Activated naive CD8-positive, alpha-beta T cell treated with anti-CD3 and anti-CD28 coated beads, Interleukin-2, amount 10 ng/mL, durations not matched to agents 7 days and 5 days (primary cell): ENCODE measurements at regions not wholly inside any gene's neighbourhood (a gene's known extent, or its start where the extent isn't known, plus 50 kb on each side); places are given as distances from the start of the nearest gene placed in this dataset.

Experiments
- ATAC-seq: fragments of 150-1000 bp; cut with Tn5 transposase; one replicate; pipeline ENCODE4 v1.10.0; 2021; ENCODE audit warnings: low read depth, moderate library complexity
- POLR2A ChIA-PET: fragments of 350-600 bp; sonication (Branson Sonifier 250); formaldehyde crosslinking; loops from one replicate; lab custom pipeline; 2021; ENCODE audit warnings: antibody characterized with exemption; lab: Charles Lee
- DNase-seq: peaks from one replicate; pipeline ENCODE4 v3.0.0; 2021
- H3K27ac Mint-ChIP-seq: one replicate; pipeline ENCODE4 v1.8.0; 2022; ENCODE audit warnings: mild to moderate bottlenecking, mixed read lengths
- H3K27me3 Mint-ChIP-seq: one replicate; pipeline ENCODE4 v1.8.0; 2022; ENCODE audit warnings: mild to moderate bottlenecking, moderate library complexity, mixed read lengths
- H3K36me3 Mint-ChIP-seq: one replicate; pipeline ENCODE4 v1.8.0; 2021; ENCODE audit warnings: mild to moderate bottlenecking, mixed read lengths
- H3K4me1 Mint-ChIP-seq: one replicate; pipeline ENCODE4 v1.8.0; 2021; ENCODE audit warnings: mixed read lengths
- H3K4me3 Mint-ChIP-seq: one replicate; pipeline ENCODE4 v1.8.0; 2022; ENCODE audit warnings: mild to moderate bottlenecking, moderate library complexity, mixed read lengths
- H3K9me3 Mint-ChIP-seq: one replicate; pipeline ENCODE4 v1.8.0; 2021; ENCODE audit warnings: mixed read lengths

- POLR2A ChIA-PET, result no interaction called here
- no peak for ATAC-seq
- Mint-ChIP-seq H3K27me3 (peaks cover 23% of the 10 kb centered on the region), H3K4me1 (peaks cover 9% of the 10 kb centered on the region), H3K36me3 (no peaks in the 10 kb centered on the region), H3K9me3 (no peaks in the 10 kb centered on the region), H3K27ac (no peak overlapping the region), H3K4me3 (no peak overlapping the region)
- DNase-seq, result no peak
Observed at GRCh38 chr13:110773480-110773879, 60.0 kb downstream of the ING1 start.

- H3K9me3 Mint-ChIP-seq, result no peaks in the 10 kb centered on the region
- H3K27me3 Mint-ChIP-seq, result peaks cover 23% of the 10 kb centered on the region
- POLR2A ChIA-PET, result no interaction called here
- H3K27ac Mint-ChIP-seq, result no peak overlapping the region
- no peaks in the 10 kb centered on the region for H3K36me3 Mint-ChIP-seq
- DNase-seq (no peak), ATAC-seq (no peak)
- peaks cover 9% of the 10 kb centered on the region for H3K4me1 Mint-ChIP-seq
- H3K4me3 Mint-ChIP-seq, result no peak overlapping the region
Observed at GRCh38 chr13:110774051-110774450, 60.6 kb downstream of the ING1 start.

DNA sequence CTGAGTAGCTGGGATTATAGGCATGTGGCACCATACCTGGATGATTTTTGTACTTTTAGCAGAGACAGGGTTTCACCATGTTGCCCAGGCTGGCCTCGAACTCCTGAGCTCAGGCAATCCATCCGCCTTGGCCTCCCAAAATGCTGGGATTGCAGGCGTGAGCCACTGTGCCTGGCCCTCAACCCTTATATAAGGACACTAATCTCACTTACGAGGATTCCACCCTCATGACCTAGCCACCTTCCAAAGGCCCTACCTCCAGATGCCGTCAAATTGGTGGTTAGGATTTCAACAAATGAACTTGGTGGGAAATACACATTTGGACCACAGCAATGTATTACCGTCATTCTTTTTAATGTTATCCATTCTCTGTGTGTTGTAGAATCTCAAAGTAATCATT, 61.0 kb downstream of the ING1 start:
- no peaks in the 10 kb centered on the region for H3K9me3 Mint-ChIP-seq
- peaks cover 9% of the 10 kb centered on the region for H3K4me1 Mint-ChIP-seq
- no peak overlapping the region for H3K4me3 Mint-ChIP-seq
- H3K27ac Mint-ChIP-seq, result no peak overlapping the region
- H3K36me3 Mint-ChIP-seq, result no peaks in the 10 kb centered on the region
- ATAC-seq (no peak), DNase-seq (no peak)
- POLR2A ChIA-PET, result no interaction called here
- H3K27me3 Mint-ChIP-seq, result peaks cover 23% of the 10 kb centered on the region

- H3K4me3 Mint-ChIP-seq, result no peak overlapping the region
- H3K4me1 Mint-ChIP-seq, result peaks cover 9% of the 10 kb centered on the region
- DNase-seq (no peak), ATAC-seq (no peak)
- no peak overlapping the region for H3K27ac Mint-ChIP-seq
- POLR2A ChIA-PET, result no interaction called here
- peaks cover 2% of the 10 kb centered on the region for H3K9me3 Mint-ChIP-seq
- H3K27me3 Mint-ChIP-seq, result peaks cover 19% of the 10 kb centered on the region
- H3K36me3 Mint-ChIP-seq, result peaks cover 2% of the 10 kb centered on the region
Observed at GRCh38 chr13:110775576-110775975, 62.1 kb downstream of the ING1 start.

DNA sequence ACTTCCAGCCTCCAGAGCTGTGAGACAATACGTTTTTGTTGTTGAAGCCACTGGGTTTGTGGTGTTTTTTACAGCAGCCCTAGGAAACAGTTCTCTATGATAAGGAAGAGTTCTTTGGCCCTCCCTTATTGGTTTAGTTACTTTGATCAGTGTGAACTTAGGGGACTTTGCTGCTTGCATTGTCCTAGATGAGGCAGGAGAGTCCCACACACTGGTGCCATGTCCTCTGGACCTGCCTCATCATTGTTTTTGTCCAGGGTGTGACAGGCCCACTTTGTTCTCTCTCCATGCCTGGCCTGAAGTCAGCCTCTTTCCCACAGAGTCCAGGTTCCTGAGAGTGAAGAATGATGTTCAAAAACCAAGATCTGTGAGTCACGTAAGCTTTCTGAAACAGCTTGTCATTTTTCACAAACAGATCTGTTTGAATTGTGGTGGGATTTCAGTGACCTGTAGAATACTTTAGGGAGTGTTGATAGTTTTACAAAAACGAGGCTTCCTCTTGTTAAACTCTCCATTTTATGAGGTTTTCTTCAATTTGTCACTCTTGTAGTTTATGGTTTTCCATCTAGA, 63.8 kb downstream of the ING1 start:
- Mint-ChIP-seq H3K9me3 (peaks cover 6% of the 10 kb centered on the region), H3K27ac (no peak overlapping the region), H3K4me3 (no peak overlapping the region), H3K4me1 (peaks cover 8% of the 10 kb centered on the region), H3K36me3 (peaks cover 2% of the 10 kb centered on the region), H3K27me3 (peaks cover 16% of the 10 kb centered on the region)
- DNase-seq (no peak), ATAC-seq (no peak)
- POLR2A ChIA-PET, result no interaction called here

- no peak overlapping the region for H3K4me3 Mint-ChIP-seq
- DNase-seq (no peak), ATAC-seq (no peak)
- H3K36me3 Mint-ChIP-seq, result peaks cover 2% of the 10 kb centered on the region
- POLR2A ChIA-PET, result no interaction called here
- peaks cover 8% of the 10 kb centered on the region for H3K4me1 Mint-ChIP-seq
- peaks cover 24% of the 10 kb centered on the region for H3K27me3 Mint-ChIP-seq
- H3K9me3 Mint-ChIP-seq, result peaks cover 13% of the 10 kb centered on the region
- no peak overlapping the region for H3K27ac Mint-ChIP-seq
Observed at GRCh38 chr13:110779022-110779421, 65.5 kb downstream of the ING1 start.

DNA sequence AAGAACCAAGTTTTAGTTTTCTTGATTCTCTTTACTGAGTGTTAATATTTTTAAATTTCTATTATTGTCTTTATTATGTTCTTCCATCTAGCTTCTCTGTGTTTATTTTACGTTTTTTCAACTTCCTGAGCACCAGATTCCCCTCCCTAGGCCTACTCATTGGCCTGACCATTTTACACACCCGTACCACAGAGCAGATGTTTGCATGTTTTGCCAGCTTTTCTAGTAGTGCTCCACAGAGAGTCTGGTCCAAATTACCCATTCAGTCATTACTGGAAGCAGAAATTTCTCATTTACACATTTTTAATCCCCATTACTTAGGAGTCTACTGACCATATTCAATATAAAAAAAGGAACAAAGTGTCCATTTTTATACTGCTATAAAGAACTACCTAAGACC, 66.9 kb downstream of the ING1 start:
- Mint-ChIP-seq H3K9me3 (peaks cover 13% of the 10 kb centered on the region), H3K36me3 (peaks cover 2% of the 10 kb centered on the region), H3K4me3 (no peak overlapping the region), H3K27me3 (peaks cover 19% of the 10 kb centered on the region), H3K4me1 (peaks cover 5% of the 10 kb centered on the region), H3K27ac (no peak overlapping the region)
- POLR2A ChIA-PET, result no interaction called here
- no peak for DNase-seq
- ATAC-seq, result no peak

- Mint-ChIP-seq H3K9me3 (peaks cover 15% of the 10 kb centered on the region), H3K27ac (no peak overlapping the region), H3K4me3 (no peak overlapping the region), H3K4me1 (no peaks in the 10 kb centered on the region), H3K36me3 (peaks cover 2% of the 10 kb centered on the region), H3K27me3 (peaks cover 23% of the 10 kb centered on the region)
- DNase-seq, result no peak
- no peak for ATAC-seq
- POLR2A ChIA-PET, result no interaction called here
Observed at GRCh38 chr13:110782185-110782584, 68.7 kb downstream of the ING1 start.

DNA sequence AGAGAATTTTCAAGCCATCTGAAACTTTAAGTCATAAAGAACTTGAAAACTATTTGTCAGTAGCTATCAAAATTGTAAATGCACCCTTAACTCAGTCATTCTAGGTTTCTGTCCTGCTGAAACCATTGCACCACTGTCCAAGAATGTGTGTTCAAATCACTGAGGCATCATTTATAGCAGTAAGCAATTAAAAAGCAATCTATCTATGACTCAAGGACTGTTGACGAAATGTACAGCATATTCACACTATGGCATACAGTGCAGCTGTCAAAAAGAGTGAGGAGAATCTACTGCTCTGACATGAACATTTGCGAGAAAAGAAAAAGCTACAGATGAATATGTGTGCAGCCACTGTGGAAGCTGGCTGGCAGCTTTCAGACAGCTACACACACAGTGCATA, 71.2 kb downstream of the ING1 start:
- Mint-ChIP-seq H3K27me3 (peaks cover 21% of the 10 kb centered on the region), H3K4me1 (no peaks in the 10 kb centered on the region), H3K36me3 (peaks cover 2% of the 10 kb centered on the region), H3K4me3 (no peak overlapping the region), H3K9me3 (peaks cover 15% of the 10 kb centered on the region), H3K27ac (no peak overlapping the region)
- ATAC-seq (no peak), DNase-seq (no peak)
- POLR2A ChIA-PET, result no interaction called here

GRCh38 chr13:110788778-110789177, 75.3 kb downstream of the ING1 start:
- Mint-ChIP-seq H3K36me3 (no peaks in the 10 kb centered on the region), H3K4me1 (no peaks in the 10 kb centered on the region), H3K4me3 (no peak overlapping the region), H3K27me3 (peaks cover 13% of the 10 kb centered on the region), H3K27ac (no peak overlapping the region), H3K9me3 (peaks cover 18% of the 10 kb centered on the region)
- POLR2A ChIA-PET, result interaction anchor here (0.5 kb wide), 1 partner anchor 110 kb away, joined by 7 read pairs; no protein-coding TSS in a partner anchor
- ATAC-seq (no peak), DNase-seq (no peak)

DNA sequence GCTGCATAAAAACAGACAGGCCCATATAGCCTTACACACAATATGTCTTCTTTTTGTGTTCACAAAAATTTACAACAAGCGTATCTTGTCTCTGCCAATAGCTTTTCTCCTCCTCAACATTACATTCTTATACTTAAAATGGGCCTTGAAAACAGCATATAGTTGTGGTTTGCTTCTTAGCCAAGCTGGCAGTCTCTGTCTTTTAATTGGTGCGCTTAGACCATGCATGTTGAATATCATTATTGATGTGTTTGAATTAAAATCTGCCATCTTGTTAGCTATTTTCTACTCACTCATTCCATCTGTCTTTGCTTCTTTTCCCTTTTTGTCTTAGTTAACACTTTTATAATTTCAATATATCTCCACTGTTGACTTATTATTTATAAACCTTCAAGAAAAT, 76.4 kb downstream of the ING1 start:
- no peaks in the 10 kb centered on the region for H3K4me1 Mint-ChIP-seq
- no peak overlapping the region for H3K4me3 Mint-ChIP-seq
- ATAC-seq, result no peak
- no peak overlapping the region for H3K27ac Mint-ChIP-seq
- no peaks in the 10 kb centered on the region for H3K36me3 Mint-ChIP-seq
- H3K27me3 Mint-ChIP-seq, result peaks cover 13% of the 10 kb centered on the region
- POLR2A ChIA-PET, result no interaction called here
- peaks cover 20% of the 10 kb centered on the region for H3K9me3 Mint-ChIP-seq
- no peak for DNase-seq

GRCh38 chr13:110790371-110790770, 76.9 kb downstream of the ING1 start:
- Mint-ChIP-seq H3K9me3 (peaks cover 20% of the 10 kb centered on the region), H3K27me3 (peaks cover 12% of the 10 kb centered on the region), H3K4me3 (no peak overlapping the region), H3K4me1 (no peaks in the 10 kb centered on the region), H3K36me3 (no peaks in the 10 kb centered on the region), H3K27ac (no peak overlapping the region)
- POLR2A ChIA-PET, result no interaction called here
- ATAC-seq (no peak), DNase-seq (no peak)

GRCh38 chr13:110794209-110794608, 80.7 kb downstream of the ING1 start:
- POLR2A ChIA-PET, result no interaction called here
- H3K36me3 Mint-ChIP-seq, result no peaks in the 10 kb centered on the region
- no peak for ATAC-seq
- peaks cover 19% of the 10 kb centered on the region for H3K27me3 Mint-ChIP-seq
- no peak overlapping the region for H3K27ac Mint-ChIP-seq
- no peak overlapping the region for H3K4me3 Mint-ChIP-seq
- H3K9me3 Mint-ChIP-seq, result peaks cover 17% of the 10 kb centered on the region
- H3K4me1 Mint-ChIP-seq, result peaks cover 2% of the 10 kb centered on the region
- no peak for DNase-seq

DNA sequence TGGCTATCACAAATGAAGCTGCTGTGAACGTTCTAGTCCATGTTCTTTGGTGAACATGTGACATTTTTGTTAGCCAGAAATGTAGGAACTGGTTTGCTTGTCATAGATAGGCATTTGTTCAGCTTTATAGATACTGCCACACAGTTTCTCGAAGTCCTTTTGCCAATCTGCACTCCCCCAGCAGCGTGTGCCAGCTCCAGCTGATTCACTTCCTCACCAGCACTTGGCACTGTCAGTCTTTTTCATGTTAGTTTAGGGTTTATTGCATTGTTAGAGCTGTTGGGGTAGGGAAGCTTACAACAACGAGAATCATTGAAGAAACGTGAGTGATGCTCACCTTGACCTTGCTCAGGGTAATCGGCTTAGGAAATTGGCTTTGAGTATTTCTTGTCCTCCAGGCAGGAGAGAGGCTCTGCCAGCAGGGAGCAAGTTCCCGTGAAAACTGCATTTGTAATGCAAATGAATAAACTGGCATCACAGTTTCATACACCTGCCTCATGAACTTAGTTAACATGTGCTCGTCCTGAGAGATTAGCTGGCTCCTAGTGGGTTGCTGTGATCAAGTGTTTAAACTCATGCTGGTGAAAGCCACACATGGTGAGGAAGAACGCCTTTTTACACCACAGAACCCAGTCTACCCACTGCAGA, 83.9 kb downstream of the ING1 start:
- peaks cover 40% of the 10 kb centered on the region for H3K27me3 Mint-ChIP-seq
- H3K4me3 Mint-ChIP-seq, result no peak overlapping the region
- DNase-seq (no peak), ATAC-seq (no peak)
- POLR2A ChIA-PET, result no interaction called here
- peaks cover 13% of the 10 kb centered on the region for H3K4me1 Mint-ChIP-seq
- H3K27ac Mint-ChIP-seq, result no peak overlapping the region
- peaks cover 8% of the 10 kb centered on the region for H3K9me3 Mint-ChIP-seq
- H3K36me3 Mint-ChIP-seq, result no peaks in the 10 kb centered on the region
